ENCODE measurements at regions not wholly inside any gene's neighbourhood (a gene's known extent, or its start where the extent isn't known, plus 50 kb on each side); places are given as distances from the start of the nearest gene placed in this dataset.

GRCh38 chr7:106413446-106413845 lies 128.7 kb upstream of the NAMPT start:
- Mint-ChIP-seq H3K27me3 (ENCODE audit: unreplicated experiment) (peaks cover 41% of the 10 kb centered on the region), H3K4me3 (ENCODE audit: unreplicated experiment) (no peak overlapping the region), H3K9me3 (ENCODE audit: unreplicated experiment) (peaks cover 15% of the 10 kb centered on the region), H3K36me3 (ENCODE audit: unreplicated experiment) (no peaks in the 10 kb centered on the region), H3K4me1 (ENCODE audit: unreplicated experiment) (no peaks in the 10 kb centered on the region), H3K27ac (ENCODE audit: unreplicated experiment) (no peak overlapping the region)
- TF ChIP-seq, protein P1, sequence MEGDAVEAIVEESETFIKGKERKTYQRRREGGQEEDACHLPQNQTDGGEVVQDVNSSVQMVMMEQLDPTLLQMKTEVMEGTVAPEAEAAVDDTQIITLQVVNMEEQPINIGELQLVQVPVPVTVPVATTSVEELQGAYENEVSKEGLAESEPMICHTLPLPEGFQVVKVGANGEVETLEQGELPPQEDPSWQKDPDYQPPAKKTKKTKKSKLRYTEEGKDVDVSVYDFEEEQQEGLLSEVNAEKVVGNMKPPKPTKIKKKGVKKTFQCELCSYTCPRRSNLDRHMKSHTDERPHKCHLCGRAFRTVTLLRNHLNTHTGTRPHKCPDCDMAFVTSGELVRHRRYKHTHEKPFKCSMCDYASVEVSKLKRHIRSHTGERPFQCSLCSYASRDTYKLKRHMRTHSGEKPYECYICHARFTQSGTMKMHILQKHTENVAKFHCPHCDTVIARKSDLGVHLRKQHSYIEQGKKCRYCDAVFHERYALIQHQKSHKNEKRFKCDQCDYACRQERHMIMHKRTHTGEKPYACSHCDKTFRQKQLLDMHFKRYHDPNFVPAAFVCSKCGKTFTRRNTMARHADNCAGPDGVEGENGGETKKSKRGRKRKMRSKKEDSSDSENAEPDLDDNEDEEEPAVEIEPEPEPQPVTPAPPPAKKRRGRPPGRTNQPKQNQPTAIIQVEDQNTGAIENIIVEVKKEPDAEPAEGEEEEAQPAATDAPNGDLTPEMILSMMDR (IDR thresholded peaks at IDR 0.05): no peak
- DNase-seq (ENCODE audit: extremely low spot score, unreplicated experiment): no peak

- H3K27me3 Mint-ChIP-seq (ENCODE audit: unreplicated experiment): peaks cover 45% of the 10 kb centered on the region
- no peak overlapping the region for H3K4me3 Mint-ChIP-seq (ENCODE audit: unreplicated experiment)
- TF ChIP-seq, protein P1 (IDR thresholded peaks at IDR 0.05): no peak
- no peak overlapping the region for H3K27ac Mint-ChIP-seq (ENCODE audit: unreplicated experiment)
- peaks cover 5% of the 10 kb centered on the region for H3K9me3 Mint-ChIP-seq (ENCODE audit: unreplicated experiment)
- no peaks in the 10 kb centered on the region for H3K4me1 Mint-ChIP-seq (ENCODE audit: unreplicated experiment)
- no peaks in the 10 kb centered on the region for H3K36me3 Mint-ChIP-seq (ENCODE audit: unreplicated experiment)
- DNase-seq (ENCODE audit: extremely low spot score, unreplicated experiment): no peak
These were observed 120.9 kb upstream of the NAMPT start for GRCh38 chr7:106405697-106406141.

DNA sequence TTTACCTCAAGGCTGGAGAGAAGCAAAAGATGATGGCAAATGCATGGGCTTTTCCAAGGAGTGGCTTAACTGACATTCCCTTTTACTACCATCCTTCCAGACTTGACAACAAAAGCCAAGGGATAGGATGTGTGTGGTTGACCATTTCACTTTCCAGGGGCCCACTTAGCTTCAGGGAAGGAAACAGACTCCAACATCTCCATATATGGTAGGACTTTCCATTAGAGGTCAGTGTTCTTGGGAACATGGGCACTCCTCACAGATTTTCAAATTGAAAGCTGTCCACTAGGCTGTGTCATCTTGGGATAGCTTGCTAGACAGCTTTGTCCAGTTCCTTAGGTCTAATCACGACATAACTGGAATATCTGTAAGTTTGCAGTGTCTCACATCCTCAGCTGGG lies 118.1 kb upstream of the NAMPT start:
- no peaks in the 10 kb centered on the region for H3K36me3 Mint-ChIP-seq (ENCODE audit: unreplicated experiment)
- no peaks in the 10 kb centered on the region for H3K4me1 Mint-ChIP-seq (ENCODE audit: unreplicated experiment)
- H3K4me3 Mint-ChIP-seq (ENCODE audit: unreplicated experiment): no peak overlapping the region
- no peak overlapping the region for H3K27ac Mint-ChIP-seq (ENCODE audit: unreplicated experiment)
- peaks cover 58% of the 10 kb centered on the region for H3K27me3 Mint-ChIP-seq (ENCODE audit: unreplicated experiment)
- TF ChIP-seq, protein P1 (IDR thresholded peaks at IDR 0.05): no peak
- no peak for DNase-seq (ENCODE audit: extremely low spot score, unreplicated experiment)
- peaks cover 5% of the 10 kb centered on the region for H3K9me3 Mint-ChIP-seq (ENCODE audit: unreplicated experiment)

GRCh38 chr7:106400923-106401322 lies 116.1 kb upstream of the NAMPT start:
- Mint-ChIP-seq H3K4me1 (ENCODE audit: unreplicated experiment) (no peaks in the 10 kb centered on the region), H3K4me3 (ENCODE audit: unreplicated experiment) (no peak overlapping the region), H3K27me3 (ENCODE audit: unreplicated experiment) (peaks cover 46% of the 10 kb centered on the region), H3K27ac (ENCODE audit: unreplicated experiment) (no peak overlapping the region), H3K36me3 (ENCODE audit: unreplicated experiment) (no peaks in the 10 kb centered on the region), H3K9me3 (ENCODE audit: unreplicated experiment) (peaks cover 5% of the 10 kb centered on the region)
- TF ChIP-seq, protein P1 (IDR thresholded peaks at IDR 0.05): no peak
- no peak for DNase-seq (ENCODE audit: extremely low spot score, unreplicated experiment)

DNA sequence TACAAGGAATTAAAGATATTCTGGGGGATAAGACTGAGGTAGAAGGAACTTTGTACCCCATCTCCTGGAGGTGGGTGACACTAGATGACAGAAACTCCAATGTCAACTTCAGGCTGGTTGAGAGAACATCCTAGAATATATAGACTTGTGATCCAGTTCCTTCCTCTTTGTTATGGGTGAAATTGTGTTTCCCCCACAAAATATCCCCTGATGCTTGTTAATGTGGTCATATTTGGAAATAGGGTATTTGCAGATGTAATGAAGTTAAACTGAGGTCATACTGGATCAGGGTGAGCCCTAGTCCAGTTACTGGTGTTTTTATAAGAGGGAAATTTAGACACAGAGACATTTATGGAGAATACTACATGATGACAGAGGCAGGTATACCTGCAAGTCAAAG lies 114.0 kb upstream of the NAMPT start:
- TF ChIP-seq, protein P1 (IDR thresholded peaks at IDR 0.05): no peak
- Mint-ChIP-seq H3K27ac (ENCODE audit: unreplicated experiment) (no peak overlapping the region), H3K27me3 (ENCODE audit: unreplicated experiment) (peaks cover 58% of the 10 kb centered on the region), H3K4me3 (ENCODE audit: unreplicated experiment) (no peak overlapping the region), H3K4me1 (ENCODE audit: unreplicated experiment) (no peaks in the 10 kb centered on the region), H3K9me3 (ENCODE audit: unreplicated experiment) (peaks cover 5% of the 10 kb centered on the region), H3K36me3 (ENCODE audit: unreplicated experiment) (no peaks in the 10 kb centered on the region)
- no peak for DNase-seq (ENCODE audit: extremely low spot score, unreplicated experiment)
